H9 (cell line): ENCODE measurements at regions not wholly inside any gene's neighbourhood (a gene's known extent, or its start where the extent isn't known, plus 50 kb on each side); places are given as distances from the start of the nearest gene placed in this dataset.

Experiments used
- DNase-seq: peaks from one replicate; pipeline ENCODE4 v3.0.0-alpha.2; 2017
- H2AFZ ChIP-seq: one replicate; pipeline ENCODE4 v1.6.1; 2013; ENCODE audit warnings: mild to moderate bottlenecking, low read length, control low read depth, moderate library complexity
- H2AK5ac ChIP-seq: 2 replicates; pipeline ENCODE4 v1.6.1; 2013; ENCODE audit warnings: low read length, control low read depth, mixed read lengths; ENCODE audit not compliant: insufficient read length
- H2BK120ac ChIP-seq: one replicate; pipeline ENCODE4 v1.6.1; 2013; ENCODE audit warnings: low read depth, mild to moderate bottlenecking, low read length, control low read depth, inconsistent platforms; ENCODE audit not compliant: poor library complexity, severe bottlenecking
- H2BK12ac ChIP-seq: 2 replicates; pipeline ENCODE4 v1.6.1; 2013; ENCODE audit warnings: low read length, control low read depth, mixed read lengths, low read depth; ENCODE audit not compliant: insufficient read length
- H2BK15ac ChIP-seq: 2 replicates; pipeline ENCODE4 v1.6.1; 2013; ENCODE audit warnings: low read depth, low read length, control low read depth
- H2BK20ac ChIP-seq: one replicate; pipeline ENCODE4 v1.6.1; 2013; ENCODE audit warnings: low read depth, mild to moderate bottlenecking, low read length, control low read depth, inconsistent platforms; ENCODE audit not compliant: poor library complexity, severe bottlenecking
- H2BK5ac ChIP-seq: 2 replicates; pipeline ENCODE4 v1.6.1; 2013; ENCODE audit warnings: low read length, control low read depth, mixed read lengths; ENCODE audit not compliant: insufficient read length
- H3K14ac ChIP-seq: 2 replicates; pipeline ENCODE4 v1.6.1; 2013; ENCODE audit warnings: low read length, control low read depth; ENCODE audit not compliant: insufficient read depth
- H3K18ac ChIP-seq: 2 replicates; pipeline ENCODE4 v1.6.1; 2013; ENCODE audit warnings: low read depth, mild to moderate bottlenecking, mixed read lengths, low read length, control low read depth; ENCODE audit not compliant: insufficient read length
- H3K23ac ChIP-seq: 2 replicates; pipeline ENCODE4 v1.6.1; 2013; ENCODE audit warnings: low read length, control low read depth, mixed read lengths, low read depth; ENCODE audit not compliant: insufficient read length
- H3K23me2 ChIP-seq: 2 replicates; pipeline ENCODE4 v1.6.1; 2013; ENCODE audit warnings: low read depth, mild to moderate bottlenecking, mixed read lengths, low read length, control low read depth; ENCODE audit not compliant: insufficient read length, poor library complexity, severe bottlenecking
- H3K27ac ChIP-seq: 2 replicates; pipeline ENCODE4 v1.5.1; 2013; ENCODE audit warnings: low read length, control low read depth, mixed read lengths, low read depth; ENCODE audit not compliant: insufficient read length
- H3K27me3 ChIP-seq: 2 replicates; pipeline ENCODE4 v1.6.1; 2013; ENCODE audit warnings: low read length, control low read depth, inconsistent platforms; ENCODE audit not compliant: insufficient read depth
- H3K4ac ChIP-seq: 2 replicates; pipeline ENCODE4 v1.6.1; 2013; ENCODE audit warnings: low read depth, mild to moderate bottlenecking, control low read depth, inconsistent platforms, low read length, moderate library complexity
- H3K4me1 ChIP-seq: 2 replicates; pipeline ENCODE4 v1.6.1; 2013; ENCODE audit warnings: low read length, control low read depth, inconsistent platforms; ENCODE audit not compliant: insufficient read depth
- H3K4me2 ChIP-seq: 2 replicates; pipeline ENCODE4 v1.6.1; 2013; ENCODE audit warnings: low read length, control low read depth, mixed read lengths; ENCODE audit not compliant: insufficient read length, insufficient read depth
- H3K56ac ChIP-seq: 2 replicates; pipeline ENCODE4 v1.6.1; 2013; ENCODE audit warnings: low read depth, mild to moderate bottlenecking, mixed read lengths, low read length, control low read depth; ENCODE audit not compliant: insufficient read length
- H3K79me1 ChIP-seq: 2 replicates; pipeline ENCODE4 v1.6.1; 2013; ENCODE audit warnings: low read depth, mild to moderate bottlenecking, moderate library complexity, low read length, control low read depth, inconsistent platforms; ENCODE audit not compliant: insufficient read depth, poor library complexity, severe bottlenecking
- H3K79me2 ChIP-seq: 2 replicates; pipeline ENCODE4 v1.6.1; 2013; ENCODE audit warnings: low read length, control low read depth, inconsistent platforms; ENCODE audit not compliant: insufficient read depth
- H3K9ac ChIP-seq: 2 replicates; pipeline ENCODE4 v1.6.1; 2013; ENCODE audit warnings: low read length, control low read depth, mixed read lengths; ENCODE audit not compliant: insufficient read length; ENCODE audit errors: extremely low read depth
- H3K9me3 ChIP-seq: one replicate; pipeline ENCODE4 v1.6.1; 2013; ENCODE audit warnings: low read depth, low read length, inconsistent platforms; ENCODE audit not compliant: control insufficient read depth
- H3T11ph ChIP-seq: one replicate; pipeline ENCODE4 v1.6.1; 2013; ENCODE audit warnings: mild to moderate bottlenecking, low read length, control low read depth, inconsistent platforms
- H4K20me1 ChIP-seq: one replicate; pipeline ENCODE4 v1.6.1; 2013; ENCODE audit not compliant: control insufficient read depth, insufficient read length, insufficient read depth
- H4K5ac ChIP-seq: 2 replicates; pipeline ENCODE4 v1.6.1; 2013; ENCODE audit warnings: low read depth, mild to moderate bottlenecking, mixed read lengths, low read length, control low read depth; ENCODE audit not compliant: insufficient read length
- H4K8ac ChIP-seq: replicated peaks from 2 replicates; pipeline ENCODE4 v1.6.1; 2013; ENCODE audit warnings: low read length, control low read depth, mixed read lengths, low read depth; ENCODE audit not compliant: insufficient read length
- H4K91ac ChIP-seq: 2 replicates; pipeline ENCODE4 v1.6.1; 2013; ENCODE audit warnings: low read depth, mild to moderate bottlenecking, moderate library complexity, mixed read lengths, low read length, control low read depth; ENCODE audit not compliant: insufficient read length
- H3K27ac Mint-ChIP-seq, 3 experiments: 2 replicates in 2 of 3; 3 replicates in 1 of 3; pipeline ENCODE4 v1.8.0; 2020 to 2021; ENCODE audit warnings: mixed read lengths in 3 of 3, mild to moderate bottlenecking in 1 of 3, moderate library complexity in 1 of 3
- H3K27me3 Mint-ChIP-seq: 2 replicates; pipeline ENCODE4 v1.8.0; 2021; ENCODE audit warnings: low read depth, mild to moderate bottlenecking, moderate library complexity, mixed read lengths
- H3K36me3 Mint-ChIP-seq, 3 experiments: 2 replicates in 2 of 3; 3 replicates in 1 of 3; pipeline ENCODE4 v1.8.0; 2020 to 2021; ENCODE audit warnings: low read depth in 3 of 3, mixed read lengths in 3 of 3; ENCODE audit not compliant: insufficient read depth in 1 of 3
- H3K4me1 Mint-ChIP-seq, 2 experiments: 2 replicates each; pipeline ENCODE4 v1.8.0; 2020; ENCODE audit warnings: mixed read lengths in 2 of 2
- H3K4me3 Mint-ChIP-seq, 2 experiments: 2 replicates in 1 of 2; 3 replicates in 1 of 2; pipeline ENCODE4 v1.8.0; 2020 to 2021; ENCODE audit warnings: mild to moderate bottlenecking in 2 of 2, mixed read lengths in 2 of 2, moderate library complexity in 1 of 2
- H3K9me3 Mint-ChIP-seq, 2 experiments: 2 replicates in 1 of 2; 3 replicates in 1 of 2; pipeline ENCODE4 v1.8.0; 2020; ENCODE audit warnings: mild to moderate bottlenecking in 2 of 2, mixed read lengths in 2 of 2, moderate library complexity in 1 of 2
- CTCF ChIP-seq: fragments of 200-600 bp; sonication (generic); conservative IDR thresholded peaks from 3 replicates; pipeline ENCODE4 v1.8.0; 2021; ENCODE audit warnings: antibody characterized with exemption, mild to moderate bottlenecking
- WGBS: extraction: QIAGEN DNeasy Blood & Tissue Kit; methylation state at CpG from one replicate; pipeline ENCODE4 v1.1.7; 2013; ENCODE audit warnings: missing lambda C conversion rate, low lambda C conversion rate, mixed read lengths; ENCODE audit not compliant: insufficient read length; ENCODE audit errors: extremely low coverage; 5-methylcytosine and 5-hydroxymethylcytosine counted together

GRCh38 chr14:98242903-98243302, 1029.1 kb downstream of the BCL11B start:
- no peak overlapping the region for H4K8ac ChIP-seq
- H3T11ph ChIP-seq: no peak overlapping the region
- no peaks in the 10 kb centered on the region for H3K4me1 Mint-ChIP-seq
- peaks cover 0 to 6% (median 0%) of the 10 kb centered on the region in 3 experiments; a peak in 2 of 7 replicates for H3K36me3 Mint-ChIP-seq
- no peak overlapping the region for H3K27ac ChIP-seq
- DNase-seq: no peak
- H3K9ac ChIP-seq: no peak overlapping the region
- no peak overlapping the region for H3K4me3 Mint-ChIP-seq
- H3K9me3 ChIP-seq: no peaks in the 10 kb centered on the region
- no peak overlapping the region for H3K4me2 ChIP-seq
- TF ChIP-seq CTCF: no peak
- no peaks in the 10 kb centered on the region for H3K79me1 ChIP-seq
- no peak overlapping the region for H2BK12ac ChIP-seq
- H4K5ac ChIP-seq: no peak overlapping the region
- WGBS: no CpG with 5 or more reads among the region's 6 CpGs
- H3K56ac ChIP-seq: no peak overlapping the region
- H3K18ac ChIP-seq: no peak overlapping the region
- H3K9me3 Mint-ChIP-seq: peaks cover 0 to 3% of the 10 kb centered on the region in 2 experiments; a peak in 1 of 5 replicates
- H3K27ac Mint-ChIP-seq: no peak overlapping the region
- no peaks in the 10 kb centered on the region for H3K27me3 ChIP-seq
- H2AK5ac ChIP-seq: no peak overlapping the region
- H2BK120ac ChIP-seq: no peak overlapping the region
- no peak overlapping the region for H2BK5ac ChIP-seq
- no peaks in the 10 kb centered on the region for H3K79me2 ChIP-seq
- no peaks in the 10 kb centered on the region for H3K27me3 Mint-ChIP-seq
- H3K23me2 ChIP-seq: no peaks in the 10 kb centered on the region
- no peaks in the 10 kb centered on the region for H4K20me1 ChIP-seq
- H4K91ac ChIP-seq: no peak overlapping the region
- no peak overlapping the region for H2AFZ ChIP-seq
- no peak overlapping the region for H3K14ac ChIP-seq
- no peak overlapping the region for H2BK20ac ChIP-seq
- no peak overlapping the region for H3K23ac ChIP-seq
- no peak overlapping the region for H3K4ac ChIP-seq
- no peak overlapping the region for H2BK15ac ChIP-seq
- no peaks in the 10 kb centered on the region for H3K4me1 ChIP-seq
